K562 (cell line): ENCODE measurements at regions not wholly inside any gene's neighbourhood (a gene's known extent, or its start where the extent isn't known, plus 50 kb on each side); places are given as distances from the start of the nearest gene placed in this dataset.

Experiments used
- CREB3L1 ChIP-seq: fragments of 450-650 bp; IDR thresholded peaks from 2 replicates; pipeline ENCODE4 v1.6.1; 2014; ENCODE audit warnings: low read depth, mild to moderate bottlenecking, moderate library complexity, borderline replicate concordance
- CSDE1 ChIP-seq, 2 experiments: fragments of 450-650 bp; IDR thresholded peaks; 2 replicates each; pipeline ENCODE4 v1.6.1; 2016; ENCODE audit warnings: mild to moderate bottlenecking in 1 of 2
- E2F6 ChIP-seq, 2 experiments: IDR thresholded peaks; 2 replicates each; pipeline ENCODE4 v1.6.1; 2011; ENCODE audit warnings: borderline replicate concordance in 1 of 2, control low read depth in 1 of 2, low read depth in 1 of 2, low read length in 1 of 2, mild to moderate bottlenecking in 1 of 2, mixed read lengths in 1 of 2, moderate library complexity in 1 of 2; ENCODE audit not compliant: insufficient read depth in 1 of 2, insufficient read length in 1 of 2, poor library complexity in 1 of 2, severe bottlenecking in 1 of 2; ENCODE audit errors: extremely low read depth in 1 of 2
- E2F8 ChIP-seq: fragments of 450-650 bp; IDR thresholded peaks from 2 replicates; pipeline ENCODE4 v1.7.1; 2018; ENCODE audit warnings: mild to moderate bottlenecking, low read depth; ENCODE audit not compliant: partially characterized antibody
- HDAC1 ChIP-seq, 2 experiments: fragments of 450-650 bp; IDR thresholded peaks; 2 replicates each; pipeline ENCODE4 v1.6.1; 2016 to 2017; ENCODE audit warnings: inconsistent platforms in 1 of 2, mild to moderate bottlenecking in 1 of 2, moderate library complexity in 1 of 2
- KDM1A ChIP-seq, 2 experiments: fragments of 450-650 bp; IDR thresholded peaks; 2 replicates each; pipeline ENCODE4 v1.6.1; 2016; ENCODE audit warnings: mild to moderate bottlenecking in 2 of 2
- KLF13 ChIP-seq: fragments of 450-650 bp; IDR thresholded peaks from 2 replicates; pipeline ENCODE4 v1.6.1; 2016; ENCODE audit warnings: missing genetic modification characterization, low read depth, mild to moderate bottlenecking, missing compliant biosample characterization, moderate library complexity, borderline replicate concordance
- TOE1 ChIP-seq, 2 experiments: fragments of 450-650 bp in 1 of 2; sonication (generic) in 1 of 2; formaldehyde crosslinking in 1 of 2; IDR thresholded peaks; 2 replicates each; pipeline versions ENCODE4 v1.7.1 to v1.8.0; 2016 to 2022; ENCODE audit warnings: borderline replicate concordance in 2 of 2, mild to moderate bottlenecking in 2 of 2, antibody characterized with exemption in 1 of 2, inconsistent platforms in 1 of 2, low read depth in 1 of 2, missing genetic modification reagents in 1 of 2, moderate library complexity in 1 of 2

- TF ChIP-seq TOE1 (IDR thresholded peaks at IDR 0.05; ENCODE audit: borderline replicate concordance) (no peak), TOE1 (CRISPR knock-in tag; IDR thresholded peaks at IDR 0.05; ENCODE audit: borderline replicate concordance, low read depth) (no peak), E2F8 (no peak), E2F6 (IDR thresholded peaks at IDR 0.05; ENCODE audit: borderline replicate concordance in 1 of 2, extremely low read depth in 1 of 2, insufficient read depth in 1 of 2, insufficient read length in 1 of 2, low read depth in 1 of 2, low read length in 1 of 2, poor library complexity in 1 of 2, severe bottlenecking in 1 of 2) (peak in 1 of 2 experiments; percentile 11), KLF13 (tag) (no peak), CSDE1 (IDR thresholded peaks at IDR 0.05) (no peak), KDM1A (IDR thresholded peaks at IDR 0.05) (no peak), CREB3L1 (no peak), HDAC1 (IDR thresholded peaks at IDR 0.05) (no peak)
These were observed 115.0 kb downstream of the SMIM20 start (continued) for GRCh38 chr4:26028793-26029567.
